ENCODE measurements at regions not wholly inside any gene's neighbourhood (a gene's known extent, or its start where the extent isn't known, plus 50 kb on each side); places are given as distances from the start of the nearest gene placed in this dataset.

- no peak for TF ChIP-seq CTCF (IDR thresholded peaks at IDR 0.05)
- TF ChIP-seq EP300 (IDR thresholded peaks at IDR 0.05), result no peak
- TF ChIP-seq POLR2A (IDR thresholded peaks at IDR 0.05), result no peak
- Histone ChIP-seq H3K9me3 (peaks cover 0 to 4% (median 0%) of the 10 kb centered on the region in 4 donors), H3K27me3 (no peaks in the 10 kb centered on the region), H3K36me3 (no peaks in the 10 kb centered on the region), H3K4me1 (peaks cover 0 to 21% (median 7%) of the 10 kb centered on the region in 4 donors), H3K27ac (no peak overlapping the region), H3K4me3 (no peak overlapping the region)
- no peak for DNase-seq (ENCODE audit: low spot score in 2 of 2)
- WGBS, 2 donors, result 77 to 88% methylated on average over 2 of the region's 2 CpGs
These were observed 196.9 kb downstream of the ANAPC10 start for GRCh38 chr4:144901141-144901540.

GRCh38 chr4:144902614-144903013 is 195.4 kb downstream of the ANAPC10 start:
- WGBS, 2 donors, result 59 to 79% methylated on average over 1 of the region's 1 CpG
- no peak for DNase-seq (ENCODE audit: low spot score in 2 of 2)
- H3K36me3 ChIP-seq, result no peaks in the 10 kb centered on the region
- H3K27me3 ChIP-seq, result no peaks in the 10 kb centered on the region
- H3K27ac ChIP-seq, result no peak overlapping the region
- TF ChIP-seq POLR2A (IDR thresholded peaks at IDR 0.05), result no peak
- no peak for TF ChIP-seq CTCF (IDR thresholded peaks at IDR 0.05)
- TF ChIP-seq EP300 (IDR thresholded peaks at IDR 0.05), result no peak
- H3K4me1 ChIP-seq, result peaks cover 0 to 25% (median 7%) of the 10 kb centered on the region in 4 donors
- H3K4me3 ChIP-seq, result no peak overlapping the region
- peaks cover 0 to 4% (median 0%) of the 10 kb centered on the region in 4 donors for H3K9me3 ChIP-seq

- WGBS, 2 donors, result 33 to 37% methylated on average over 3 of the region's 3 CpGs
- Histone ChIP-seq H3K9me3 (no peaks in the 10 kb centered on the region), H3K4me3 (no peak overlapping the region), H3K27ac (peak overlapping the region in 2 of 4 donors; percentile 13 to 38), H3K27me3 (no peaks in the 10 kb centered on the region), H3K36me3 (no peaks in the 10 kb centered on the region), H3K4me1 (peaks cover 0 to 25% (median 7%) of the 10 kb centered on the region in 4 donors)
- no peak for DNase-seq (ENCODE audit: low spot score in 2 of 2)
- TF ChIP-seq CTCF (IDR thresholded peaks at IDR 0.05) (no peak), EP300 (IDR thresholded peaks at IDR 0.05) (peak in 1 of 2 donors; percentile 34), POLR2A (IDR thresholded peaks at IDR 0.05) (no peak)
These were observed 193.9 kb downstream of the ANAPC10 start for GRCh38 chr4:144903953-144904711.

DNA sequence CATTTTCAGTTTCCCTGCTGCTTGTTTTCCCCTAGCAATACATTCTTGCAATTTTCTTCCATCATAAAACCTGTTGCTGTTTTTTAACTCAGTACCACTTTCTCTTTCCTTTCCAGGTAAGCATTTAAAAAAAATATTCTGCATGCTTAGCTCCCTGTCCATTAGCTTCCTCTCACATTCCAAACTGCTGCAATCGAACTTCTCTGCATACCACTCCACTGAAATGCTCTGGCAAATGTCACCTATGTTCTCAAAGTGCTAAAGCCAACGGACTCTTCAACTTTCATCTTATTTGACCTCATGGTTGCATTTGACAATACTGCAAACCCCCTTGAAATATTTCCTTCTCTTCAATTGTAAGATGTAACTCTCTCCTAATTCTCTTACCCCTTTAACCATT is 192.7 kb downstream of the ANAPC10 start:
- 74 to 79% methylated on average over 2 of the region's 2 CpGs for WGBS, 2 donors
- H3K36me3 ChIP-seq, result no peaks in the 10 kb centered on the region
- H3K27me3 ChIP-seq, result no peaks in the 10 kb centered on the region
- no peak overlapping the region for H3K4me3 ChIP-seq
- no peak overlapping the region for H3K27ac ChIP-seq
- no peak for DNase-seq (ENCODE audit: low spot score in 2 of 2)
- TF ChIP-seq EP300 (IDR thresholded peaks at IDR 0.05), result no peak
- TF ChIP-seq CTCF (IDR thresholded peaks at IDR 0.05), result no peak
- TF ChIP-seq POLR2A (IDR thresholded peaks at IDR 0.05), result no peak
- no peaks in the 10 kb centered on the region for H3K9me3 ChIP-seq
- peaks cover 0 to 25% (median 7%) of the 10 kb centered on the region in 4 donors for H3K4me1 ChIP-seq

- Histone ChIP-seq H3K4me3 (no peak overlapping the region), H3K4me1 (peaks cover 0 to 25% (median 7%) of the 10 kb centered on the region in 4 donors), H3K36me3 (no peaks in the 10 kb centered on the region), H3K9me3 (no peaks in the 10 kb centered on the region), H3K27ac (no peak overlapping the region), H3K27me3 (no peaks in the 10 kb centered on the region)
- WGBS, 2 donors, result 67 to 71% methylated on average over 6 of the region's 6 CpGs
- TF ChIP-seq CTCF (IDR thresholded peaks at IDR 0.05), result no peak
- no peak for TF ChIP-seq POLR2A (IDR thresholded peaks at IDR 0.05)
- no peak for TF ChIP-seq EP300 (IDR thresholded peaks at IDR 0.05)
- peak in 1 of 2 donors; percentile 13 for DNase-seq (ENCODE audit: low spot score in 2 of 2)
These were observed 191.6 kb downstream of the ANAPC10 start for GRCh38 chr4:144906181-144906925.
